ENCODE measurements at regions not wholly inside any gene's neighbourhood (a gene's known extent, or its start where the extent isn't known, plus 50 kb on each side); places are given as distances from the start of the nearest gene placed in this dataset.

DNA sequence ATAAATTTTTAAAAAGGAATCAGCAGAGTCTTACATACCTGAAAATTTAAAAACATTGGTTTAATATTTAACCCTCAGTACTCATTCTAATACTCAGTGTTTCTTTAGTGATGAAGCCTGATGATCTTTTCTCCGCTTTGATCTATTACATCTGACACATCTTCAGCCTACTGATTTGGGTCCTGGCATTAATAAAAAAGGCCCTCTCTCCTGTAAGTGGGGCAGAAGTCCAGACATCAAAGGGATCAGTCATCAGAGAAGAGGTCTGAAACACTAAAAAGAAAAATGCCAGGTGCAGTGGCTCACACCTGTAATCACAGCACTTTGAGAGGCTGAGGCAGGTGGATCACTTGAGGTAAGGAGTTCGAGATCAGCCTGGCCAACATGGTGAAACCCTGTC lies 581.1 kb upstream of the LRATD1 start:
- no peak for TF ChIP-seq CHD4 (IDR thresholded peaks at IDR 0.05; ENCODE audit: borderline replicate concordance)
- TF ChIP-seq ZSCAN20 (CRISPR knock-in tag; IDR thresholded peaks at IDR 0.05), result no peak
- no peak for TF ChIP-seq POLR2AphosphoS2 (conservative IDR thresholded peaks at IDR 0.05; ENCODE audit: low read length)
- no peak for TF ChIP-seq ZC3H11A (IDR thresholded peaks at IDR 0.05)
- TF ChIP-seq CHD2 (IDR thresholded peaks at IDR 0.05; ENCODE audit: low read length, partially characterized antibody), result no peak
- TF ChIP-seq, protein P1, sequence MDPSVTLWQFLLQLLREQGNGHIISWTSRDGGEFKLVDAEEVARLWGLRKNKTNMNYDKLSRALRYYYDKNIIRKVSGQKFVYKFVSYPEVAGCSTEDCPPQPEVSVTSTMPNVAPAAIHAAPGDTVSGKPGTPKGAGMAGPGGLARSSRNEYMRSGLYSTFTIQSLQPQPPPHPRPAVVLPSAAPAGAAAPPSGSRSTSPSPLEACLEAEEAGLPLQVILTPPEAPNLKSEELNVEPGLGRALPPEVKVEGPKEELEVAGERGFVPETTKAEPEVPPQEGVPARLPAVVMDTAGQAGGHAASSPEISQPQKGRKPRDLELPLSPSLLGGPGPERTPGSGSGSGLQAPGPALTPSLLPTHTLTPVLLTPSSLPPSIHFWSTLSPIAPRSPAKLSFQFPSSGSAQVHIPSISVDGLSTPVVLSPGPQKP (IDR thresholded peaks at IDR 0.05; ENCODE audit: low read depth, low read length), result no peak
- TF ChIP-seq NFE2L2 (conservative IDR thresholded peaks at IDR 0.05; ENCODE audit: low read length), result no peak
- TF ChIP-seq, protein P2, sequence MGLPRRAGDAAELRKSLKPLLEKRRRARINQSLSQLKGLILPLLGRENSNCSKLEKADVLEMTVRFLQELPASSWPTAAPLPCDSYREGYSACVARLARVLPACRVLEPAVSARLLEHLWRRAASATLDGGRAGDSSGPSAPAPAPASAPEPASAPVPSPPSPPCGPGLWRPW (IDR thresholded peaks at IDR 0.05), result no peak
- no peak for TF ChIP-seq JUN (IDR thresholded peaks at IDR 0.05)
- TF ChIP-seq MAFK (IDR thresholded peaks at IDR 0.05; ENCODE audit: partially characterized antibody), result no peak
- no peak for TF ChIP-seq HEYL (CRISPR knock-in tag; IDR thresholded peaks at IDR 0.05)
- no peak for TF ChIP-seq FOSL2 (IDR thresholded peaks at IDR 0.05)
- TF ChIP-seq FOSL2 (CRISPR knock-in tag; IDR thresholded peaks at IDR 0.05), result no peak
- TF ChIP-seq FOSB (CRISPR knock-in tag; IDR thresholded peaks at IDR 0.05), result no peak
- TF ChIP-seq, protein P3, sequence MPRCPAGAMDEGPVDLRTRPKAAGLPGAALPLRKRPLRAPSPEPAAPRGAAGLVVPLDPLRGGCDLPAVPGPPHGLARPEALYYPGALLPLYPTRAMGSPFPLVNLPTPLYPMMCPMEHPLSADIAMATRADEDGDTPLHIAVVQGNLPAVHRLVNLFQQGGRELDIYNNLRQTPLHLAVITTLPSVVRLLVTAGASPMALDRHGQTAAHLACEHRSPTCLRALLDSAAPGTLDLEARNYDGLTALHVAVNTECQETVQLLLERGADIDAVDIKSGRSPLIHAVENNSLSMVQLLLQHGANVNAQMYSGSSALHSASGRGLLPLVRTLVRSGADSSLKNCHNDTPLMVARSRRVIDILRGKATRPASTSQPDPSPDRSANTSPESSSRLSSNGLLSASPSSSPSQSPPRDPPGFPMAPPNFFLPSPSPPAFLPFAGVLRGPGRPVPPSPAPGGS (IDR thresholded peaks at IDR 0.05), result no peak
- TF ChIP-seq EP300 (IDR thresholded peaks at IDR 0.05), result no peak
- no peak for TF ChIP-seq RARB (CRISPR knock-in tag; IDR thresholded peaks at IDR 0.05)
- H3K9me3 ChIP-seq, result peaks cover 6% of the 10 kb centered on the region; the same call in 1 of the 3 replicates
- H3K4me3 ChIP-seq, result no peak overlapping the region
- FAIRE-seq (no peak), DNase-seq (ENCODE audit: low read depth in 1 of 2, low spot score in 1 of 2) (no peak), ATAC-seq (no peak)
- 15% methylated on average over 2 of the region's 2 CpGs for WGBS (ENCODE audit: missing lambda C conversion rate)
- no peak overlapping the region for H3K4me2 ChIP-seq
- no peaks in the 10 kb centered on the region for H3K4me1 ChIP-seq
- H3K27ac ChIP-seq, result no peak overlapping the region
- ChIA-PET CTCF (no interaction called here), POLR2A (no interaction called here)

DNA sequence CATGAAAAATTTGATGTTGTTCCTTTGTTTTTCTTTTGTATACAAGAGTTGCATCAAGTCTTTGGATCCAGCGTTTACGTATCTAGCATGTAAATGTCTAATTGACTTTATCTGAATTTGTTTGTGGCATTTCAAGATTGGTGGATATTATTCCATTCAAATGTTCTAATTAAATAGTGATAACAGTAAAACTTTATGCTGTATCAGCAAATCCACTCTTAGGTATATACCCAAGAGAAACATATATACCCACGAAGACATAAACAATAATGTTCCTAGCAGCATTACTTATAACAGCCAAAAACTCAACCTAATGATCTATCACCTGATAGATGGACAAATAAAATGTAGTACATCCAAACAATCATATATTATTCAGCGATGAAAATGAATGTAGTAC lies 579.4 kb upstream of the LRATD1 start:
- ChIA-PET POLR2A (no interaction called here), CTCF (no interaction called here)
- H3K9me3 ChIP-seq, result peaks cover 6% of the 10 kb centered on the region; the same call in 1 of the 3 replicates
- H3K4me1 ChIP-seq, result no peaks in the 10 kb centered on the region
- H3K27ac ChIP-seq, result no peak overlapping the region
- ATAC-seq (no peak), DNase-seq (ENCODE audit: low read depth in 1 of 2, low spot score in 1 of 2) (no peak), FAIRE-seq (no peak)
- no peak overlapping the region for H3K4me2 ChIP-seq
- TF ChIP-seq PBX3 (IDR thresholded peaks at IDR 0.05) (no peak), MAFK (IDR thresholded peaks at IDR 0.05; ENCODE audit: partially characterized antibody) (peak; percentile 94), CBX2 (IDR thresholded peaks at IDR 0.05; ENCODE audit: borderline replicate concordance, low read depth) (no peak)
- WGBS (ENCODE audit: missing lambda C conversion rate), result 53% methylated on average over 4 of the region's 4 CpGs
- H3K4me3 ChIP-seq, result no peak overlapping the region

GRCh38 chr2:14064346-14064745 lies 568.2 kb upstream of the LRATD1 start:
- Histone ChIP-seq H3K4me2 (no peak overlapping the region), H3K4me3 (no peak overlapping the region), H3K4me1 (no peaks in the 10 kb centered on the region), H3K27ac (no peak overlapping the region), H3K9me3 (peaks cover 3% of the 10 kb centered on the region; the same call in 1 of the 3 replicates)
- TF ChIP-seq E2F6 (IDR thresholded peaks at IDR 0.05; ENCODE audit: borderline replicate concordance, low read depth) (no peak), EP300 (IDR thresholded peaks at IDR 0.05) (no peak)
- TF ChIP-seq, protein P4, sequence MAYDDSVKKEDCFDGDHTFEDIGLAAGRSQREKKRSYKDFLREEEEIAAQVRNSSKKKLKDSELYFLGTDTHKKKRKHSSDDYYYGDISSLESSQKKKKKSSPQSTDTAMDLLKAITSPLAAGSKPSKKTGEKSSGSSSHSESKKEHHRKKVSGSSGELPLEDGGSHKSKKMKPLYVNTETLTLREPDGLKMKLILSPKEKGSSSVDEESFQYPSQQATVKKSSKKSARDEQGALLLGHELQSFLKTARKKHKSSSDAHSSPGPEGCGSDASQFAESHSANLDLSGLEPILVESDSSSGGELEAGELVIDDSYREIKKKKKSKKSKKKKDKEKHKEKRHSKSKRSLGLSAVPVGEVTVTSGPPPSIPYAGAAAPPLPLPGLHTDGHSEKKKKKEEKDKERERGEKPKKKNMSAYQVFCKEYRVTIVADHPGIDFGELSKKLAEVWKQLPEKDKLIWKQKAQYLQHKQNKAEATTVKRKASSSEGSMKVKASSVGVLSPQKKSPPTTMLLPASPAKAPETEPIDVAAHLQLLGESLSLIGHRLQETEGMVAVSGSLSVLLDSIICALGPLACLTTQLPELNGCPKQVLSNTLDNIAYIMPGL (CRISPR knock-in tag; IDR thresholded peaks at IDR 0.05; ENCODE audit: borderline replicate concordance), result no peak
- 1% methylated on average over 2 of the region's 2 CpGs for WGBS (ENCODE audit: missing lambda C conversion rate)
- DNase-seq (ENCODE audit: low read depth in 1 of 2, low spot score in 1 of 2) (no peak), FAIRE-seq (no peak), ATAC-seq (no peak)
- ChIA-PET POLR2A (no interaction called here), CTCF (no interaction called here)

Data from A549 (cell line).